ENCODE measurements at regions not wholly inside any gene's neighbourhood (a gene's known extent, or its start where the extent isn't known, plus 50 kb on each side); places are given as distances from the start of the nearest gene placed in this dataset.

- Histone ChIP-seq H3K27ac (ENCODE audit: low read depth, low read length) (no peak overlapping the region), H3K9ac (ENCODE audit: low read length) (no peak overlapping the region), H3K9me3 (ENCODE audit: low read length) (no peaks in the 10 kb centered on the region), H3K4me3 (ENCODE audit: low read depth in 1 of 2, low read length in 2 of 2) (no peak overlapping the region), H3K36me3 (ENCODE audit: insufficient read depth, low read length) (no peaks in the 10 kb centered on the region), H3K27me3 (ENCODE audit: control insufficient read depth in 1 of 2, insufficient read depth in 2 of 2, low read length in 2 of 2) (no peaks in the 10 kb centered on the region), H3K4me1 (ENCODE audit: insufficient read depth, low read length) (no peaks in the 10 kb centered on the region)
Measured at GRCh38 chr3:162441716-162442115, 945.1 kb downstream of the OTOL1 start.

DNA sequence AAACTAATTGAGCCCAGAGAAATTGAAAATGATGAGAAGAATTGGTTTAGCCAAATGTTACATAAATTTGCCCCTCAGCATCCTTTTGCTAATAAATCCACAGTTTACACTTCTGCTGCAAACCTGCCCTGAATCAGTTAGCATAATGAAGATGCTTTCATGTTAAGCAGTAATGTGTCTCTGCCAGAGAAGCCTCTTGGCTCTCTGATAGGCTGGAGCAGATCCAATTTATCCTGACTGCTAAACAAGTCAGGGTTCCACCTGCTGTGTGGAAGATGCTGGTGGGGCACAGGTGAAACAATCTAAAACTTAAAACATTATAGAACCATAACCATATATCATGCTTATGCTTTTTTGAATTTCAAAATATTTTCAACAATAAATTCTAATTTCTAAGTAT lies 946.8 kb downstream of the OTOL1 start:
- no peaks in the 10 kb centered on the region for H3K4me1 ChIP-seq (ENCODE audit: insufficient read depth, low read length)
- H3K9me3 ChIP-seq (ENCODE audit: low read length): no peaks in the 10 kb centered on the region
- no peaks in the 10 kb centered on the region for H3K36me3 ChIP-seq (ENCODE audit: insufficient read depth, low read length)
- H3K9ac ChIP-seq (ENCODE audit: low read length): no peak overlapping the region
- H3K27me3 ChIP-seq (ENCODE audit: control insufficient read depth in 1 of 2, insufficient read depth in 2 of 2, low read length in 2 of 2): no peaks in the 10 kb centered on the region
- no peak overlapping the region for H3K27ac ChIP-seq (ENCODE audit: low read depth, low read length)
- no peak overlapping the region for H3K4me3 ChIP-seq (ENCODE audit: low read depth in 1 of 2, low read length in 2 of 2)

DNA sequence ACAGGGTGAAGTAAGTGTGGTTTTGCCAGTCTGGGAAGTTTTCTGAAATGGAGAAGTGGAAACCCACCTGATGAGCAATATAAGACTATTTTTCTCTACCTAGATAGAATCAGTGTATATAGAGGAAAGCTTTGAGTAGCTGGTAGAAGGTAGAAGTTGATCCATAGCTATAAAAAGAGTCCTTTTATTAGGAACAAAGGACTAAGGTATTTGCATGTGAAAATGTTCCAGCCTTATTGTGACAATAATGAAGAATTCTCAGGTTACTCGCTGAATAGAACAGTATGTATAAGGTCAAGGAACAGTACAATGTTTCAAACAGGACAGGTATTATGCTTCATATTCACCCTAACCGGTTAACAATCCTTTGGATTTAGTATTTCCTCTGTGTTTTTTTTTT lies 972.2 kb downstream of the OTOL1 start:
- no peaks in the 10 kb centered on the region for H3K27me3 ChIP-seq (ENCODE audit: control insufficient read depth in 1 of 2, insufficient read depth in 2 of 2, low read length in 2 of 2)
- no peaks in the 10 kb centered on the region for H3K36me3 ChIP-seq (ENCODE audit: insufficient read depth, low read length)
- no peaks in the 10 kb centered on the region for H3K9me3 ChIP-seq (ENCODE audit: low read length)
- H3K4me3 ChIP-seq (ENCODE audit: low read depth in 1 of 2, low read length in 2 of 2): no peak overlapping the region
- no peak overlapping the region for H3K27ac ChIP-seq (ENCODE audit: low read depth, low read length)
- H3K4me1 ChIP-seq (ENCODE audit: insufficient read depth, low read length): no peaks in the 10 kb centered on the region
- no peak overlapping the region for H3K9ac ChIP-seq (ENCODE audit: low read length)

DNA sequence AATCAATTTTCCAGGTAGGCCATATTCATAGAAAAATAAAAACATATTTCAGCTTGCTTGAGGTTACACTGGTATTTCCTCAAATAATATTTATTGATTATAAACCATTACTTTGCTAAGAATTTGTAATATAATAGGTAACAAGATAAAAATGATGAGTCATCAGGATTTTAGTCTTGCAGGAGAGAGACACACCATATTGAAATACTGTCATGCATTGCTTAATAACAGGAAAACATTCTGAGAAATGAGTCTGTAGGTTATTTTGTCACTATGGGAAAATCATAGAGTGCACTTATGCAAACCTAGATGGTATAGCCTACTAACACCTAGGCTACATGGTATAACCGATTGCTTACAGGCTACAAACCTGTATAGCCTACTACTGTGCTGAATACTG lies 990.5 kb downstream of the OTOL1 start:
- no peak overlapping the region for H3K27ac ChIP-seq (ENCODE audit: low read depth, low read length)
- H3K27me3 ChIP-seq (ENCODE audit: control insufficient read depth in 1 of 2, insufficient read depth in 2 of 2, low read length in 2 of 2): no peaks in the 10 kb centered on the region
- H3K9ac ChIP-seq (ENCODE audit: low read length): no peak overlapping the region
- no peak overlapping the region for H3K4me3 ChIP-seq (ENCODE audit: low read depth in 1 of 2, low read length in 2 of 2)
- no peaks in the 10 kb centered on the region for H3K9me3 ChIP-seq (ENCODE audit: low read length)
- no peaks in the 10 kb centered on the region for H3K36me3 ChIP-seq (ENCODE audit: insufficient read depth, low read length)
- no peaks in the 10 kb centered on the region for H3K4me1 ChIP-seq (ENCODE audit: insufficient read depth, low read length)

DNA sequence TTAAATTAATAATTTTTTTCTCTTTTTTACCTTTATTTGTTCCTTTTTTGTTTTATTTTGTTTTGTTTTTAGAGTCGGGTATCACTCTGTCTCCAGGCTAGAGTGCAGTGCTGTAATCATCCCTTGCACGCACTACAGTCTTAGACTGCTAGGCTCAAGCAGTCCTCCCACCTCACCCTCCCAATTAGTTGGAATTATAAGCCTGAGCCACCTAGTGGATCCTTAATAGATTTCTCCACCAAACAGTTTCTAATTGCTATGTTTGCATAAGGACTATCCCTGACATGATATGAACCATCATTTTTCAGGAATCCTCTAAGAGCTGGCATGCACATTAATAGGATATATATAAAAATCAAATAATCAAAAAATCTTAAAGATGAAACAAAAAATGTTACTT lies 993.2 kb downstream of the OTOL1 start:
- H3K4me3 ChIP-seq (ENCODE audit: low read depth in 1 of 2, low read length in 2 of 2): no peak overlapping the region
- no peaks in the 10 kb centered on the region for H3K36me3 ChIP-seq (ENCODE audit: insufficient read depth, low read length)
- no peak overlapping the region for H3K9ac ChIP-seq (ENCODE audit: low read length)
- H3K9me3 ChIP-seq (ENCODE audit: low read length): no peaks in the 10 kb centered on the region
- H3K27me3 ChIP-seq (ENCODE audit: control insufficient read depth in 1 of 2, insufficient read depth in 2 of 2, low read length in 2 of 2): no peaks in the 10 kb centered on the region
- H3K27ac ChIP-seq (ENCODE audit: low read depth, low read length): no peak overlapping the region
- H3K4me1 ChIP-seq (ENCODE audit: insufficient read depth, low read length): no peaks in the 10 kb centered on the region

- Histone ChIP-seq H3K27me3 (ENCODE audit: control insufficient read depth in 1 of 2, insufficient read depth in 2 of 2, low read length in 2 of 2) (no peaks in the 10 kb centered on the region), H3K9me3 (ENCODE audit: low read length) (no peaks in the 10 kb centered on the region), H3K27ac (ENCODE audit: low read depth, low read length) (no peak overlapping the region), H3K4me1 (ENCODE audit: insufficient read depth, low read length) (no peaks in the 10 kb centered on the region), H3K36me3 (ENCODE audit: insufficient read depth, low read length) (no peaks in the 10 kb centered on the region), H3K9ac (ENCODE audit: low read length) (no peak overlapping the region), H3K4me3 (ENCODE audit: low read depth in 1 of 2, low read length in 2 of 2) (no peak overlapping the region)
Measured at GRCh38 chr3:162491952-162492351, 995.3 kb downstream of the OTOL1 start.

- Histone ChIP-seq H3K27ac (ENCODE audit: low read depth, low read length) (no peak overlapping the region), H3K36me3 (ENCODE audit: insufficient read depth, low read length) (no peaks in the 10 kb centered on the region), H3K27me3 (ENCODE audit: control insufficient read depth in 1 of 2, insufficient read depth in 2 of 2, low read length in 2 of 2) (no peaks in the 10 kb centered on the region), H3K4me1 (ENCODE audit: insufficient read depth, low read length) (no peaks in the 10 kb centered on the region), H3K4me3 (ENCODE audit: low read depth in 1 of 2, low read length in 2 of 2) (no peak overlapping the region), H3K9me3 (ENCODE audit: low read length) (no peaks in the 10 kb centered on the region), H3K9ac (ENCODE audit: low read length) (no peak overlapping the region)
Measured at GRCh38 chr3:162492446-162493081, 996.0 kb downstream of the OTOL1 start.

GRCh38 chr3:162498626-162499025 lies 1002.0 kb downstream of the OTOL1 start:
- no peaks in the 10 kb centered on the region for H3K4me1 ChIP-seq (ENCODE audit: insufficient read depth, low read length)
- H3K27me3 ChIP-seq (ENCODE audit: control insufficient read depth in 1 of 2, insufficient read depth in 2 of 2, low read length in 2 of 2): no peaks in the 10 kb centered on the region
- no peaks in the 10 kb centered on the region for H3K9me3 ChIP-seq (ENCODE audit: low read length)
- no peak overlapping the region for H3K4me3 ChIP-seq (ENCODE audit: low read depth in 1 of 2, low read length in 2 of 2)
- H3K36me3 ChIP-seq (ENCODE audit: insufficient read depth, low read length): no peaks in the 10 kb centered on the region
- H3K9ac ChIP-seq (ENCODE audit: low read length): no peak overlapping the region
- no peak overlapping the region for H3K27ac ChIP-seq (ENCODE audit: low read depth, low read length)

DNA sequence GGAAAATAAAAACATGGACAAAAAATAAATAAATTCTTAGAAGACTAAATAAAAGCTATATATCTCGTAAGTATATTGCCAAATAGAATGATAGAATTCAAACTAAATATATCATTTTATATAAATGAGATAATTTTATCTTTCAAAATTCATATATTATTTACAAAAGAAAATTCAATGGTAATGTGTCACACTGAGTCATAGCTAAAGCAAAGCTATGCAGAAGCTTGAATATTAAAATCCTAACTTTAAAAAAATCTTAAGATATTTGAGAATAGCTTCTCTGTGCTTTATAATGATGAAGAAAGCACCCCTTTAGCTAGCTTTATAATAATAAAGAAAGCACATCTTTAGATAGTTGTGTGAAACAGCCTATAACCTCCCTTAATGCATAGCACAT lies 1010.8 kb downstream of the OTOL1 start:
- no peaks in the 10 kb centered on the region for H3K9me3 ChIP-seq (ENCODE audit: low read length)
- no peaks in the 10 kb centered on the region for H3K27me3 ChIP-seq (ENCODE audit: control insufficient read depth in 1 of 2, insufficient read depth in 2 of 2, low read length in 2 of 2)

GRCh38 chr3:162512488-162512887 lies 1015.9 kb downstream of the OTOL1 start:
- no peaks in the 10 kb centered on the region for H3K9me3 ChIP-seq (ENCODE audit: low read length)
- H3K4me3 ChIP-seq (ENCODE audit: low read depth in 1 of 2, low read length in 2 of 2): no peak overlapping the region
- no peaks in the 10 kb centered on the region for H3K36me3 ChIP-seq (ENCODE audit: insufficient read depth, low read length)
- H3K9ac ChIP-seq (ENCODE audit: low read length): no peak overlapping the region
- no peaks in the 10 kb centered on the region for H3K4me1 ChIP-seq (ENCODE audit: insufficient read depth, low read length)
- no peak overlapping the region for H3K27ac ChIP-seq (ENCODE audit: low read depth, low read length)
- H3K27me3 ChIP-seq (ENCODE audit: control insufficient read depth in 1 of 2, insufficient read depth in 2 of 2, low read length in 2 of 2): no peaks in the 10 kb centered on the region

More for the DNA sequence above, 1010.8 kb downstream of the OTOL1 start:
- no peak overlapping the region for H3K27ac ChIP-seq (ENCODE audit: low read depth, low read length)
- no peak overlapping the region for H3K4me3 ChIP-seq (ENCODE audit: low read depth in 1 of 2, low read length in 2 of 2)
- H3K4me1 ChIP-seq (ENCODE audit: insufficient read depth, low read length): no peaks in the 10 kb centered on the region
- H3K9ac ChIP-seq (ENCODE audit: low read length): no peak overlapping the region
- H3K36me3 ChIP-seq (ENCODE audit: insufficient read depth, low read length): no peaks in the 10 kb centered on the region

GRCh38 chr3:162517110-162517509 lies 1020.5 kb downstream of the OTOL1 start:
- H3K9me3 ChIP-seq (ENCODE audit: low read length): no peaks in the 10 kb centered on the region
- H3K4me3 ChIP-seq (ENCODE audit: low read depth in 1 of 2, low read length in 2 of 2): no peak overlapping the region
- no peaks in the 10 kb centered on the region for H3K36me3 ChIP-seq (ENCODE audit: insufficient read depth, low read length)
- no peak overlapping the region for H3K27ac ChIP-seq (ENCODE audit: low read depth, low read length)
- no peak overlapping the region for H3K9ac ChIP-seq (ENCODE audit: low read length)
- H3K4me1 ChIP-seq (ENCODE audit: insufficient read depth, low read length): no peaks in the 10 kb centered on the region
- H3K27me3 ChIP-seq (ENCODE audit: control insufficient read depth in 1 of 2, insufficient read depth in 2 of 2, low read length in 2 of 2): no peaks in the 10 kb centered on the region

GRCh38 chr3:162521669-162522068 lies 1025.1 kb downstream of the OTOL1 start:
- Histone ChIP-seq H3K36me3 (ENCODE audit: insufficient read depth, low read length) (no peaks in the 10 kb centered on the region), H3K4me1 (ENCODE audit: insufficient read depth, low read length) (no peaks in the 10 kb centered on the region), H3K9ac (ENCODE audit: low read length) (no peak overlapping the region), H3K9me3 (ENCODE audit: low read length) (no peaks in the 10 kb centered on the region), H3K27ac (ENCODE audit: low read depth, low read length) (no peak overlapping the region), H3K27me3 (ENCODE audit: control insufficient read depth in 1 of 2, insufficient read depth in 2 of 2, low read length in 2 of 2) (no peaks in the 10 kb centered on the region), H3K4me3 (ENCODE audit: low read depth in 1 of 2, low read length in 2 of 2) (no peak overlapping the region)

Data from muscle layer of colon (tissue), 2 donors.